Right lobe of liver (tissue), 6 donors: ENCODE measurements at regions not wholly inside any gene's neighbourhood (a gene's known extent, or its start where the extent isn't known, plus 50 kb on each side); places are given as distances from the start of the nearest gene placed in this dataset.

Experiments used
- ATAC-seq, 4 donors: fragments of 200-7000 bp; cut with Tn5 transposase; one replicate each; pipeline ENCODE4 v1.9.1; 2020; ENCODE audit warnings: mild to moderate bottlenecking in 4 of 4, moderate library complexity in 4 of 4
- DNase-seq, 3 donors: peaks; one replicate each; pipeline ENCODE4 v3.0.0-alpha.2; 2020
- H3K27ac ChIP-seq, 3 donors: fragments of 200-600 bp; one replicate each; pipeline ENCODE4 v1.8.0; 2022
- H3K27me3 ChIP-seq, 2 donors: fragments of 200-600 bp; one replicate each; pipeline ENCODE4 v1.8.0; 2022
- H3K36me3 ChIP-seq, 4 donors: fragments of 200-600 bp; sonication (generic) in 1 of 4; one replicate each; pipeline versions ENCODE4 v1.5.1 to v1.8.0; 2017 to 2022; ENCODE audit warnings: control low read depth in 1 of 4
- H3K4me1 ChIP-seq, 4 donors: fragments of 200-600 bp; sonication (generic) in 1 of 4; one replicate each; pipeline versions ENCODE4 v1.5.1 to v1.8.0; 2017 to 2022; ENCODE audit warnings: control low read depth in 1 of 4
- H3K4me3 ChIP-seq, 3 donors: fragments of 200-600 bp; one replicate each; pipeline ENCODE4 v1.8.0; 2022
- H3K9me3 ChIP-seq, 4 donors: fragments of 200-600 bp; sonication (generic) in 1 of 4; one replicate each; pipeline versions ENCODE4 v1.5.1 to v1.8.0; 2017 to 2022; ENCODE audit warnings: control low read depth in 1 of 4
- CTCF ChIP-seq, 4 donors: fragments of 200-600 bp in 3 of 4; fragments of 450-650 bp in 1 of 4; IDR thresholded peaks; one replicate each; pipeline versions ENCODE4 v1.5.1 to v1.8.0; 2016 to 2022; ENCODE audit warnings: antibody characterized with exemption in 4 of 4, mild to moderate bottlenecking in 2 of 4
- POLR2A ChIP-seq: fragments of 450-650 bp; IDR thresholded peaks from one replicate; pipeline ENCODE4 v1.6.1; 2017; ENCODE audit warnings: antibody characterized with exemption, mild to moderate bottlenecking
- WGBS: methylation state at CpG from one replicate; pipeline ENCODE4 v1.1.6; 2018; ENCODE audit warnings: low coverage, low lambda C conversion rate; ENCODE audit not compliant: insufficient coverage; ENCODE audit errors: missing lambda C conversion rate; 5-methylcytosine and 5-hydroxymethylcytosine counted together
- intact Hi-C, 2 donors: fragments of 100-400 bp; cut with DNase I; formaldehyde crosslinking; loops; one replicate each; pipeline versions ENCODE4 v1.11.2 to v1.14.1; 2022
- donor health status: DM: no; HTN: yes; CAD: no.
- donor health status: DM: no; HTN: no; CAD: no.
- donor health status: DM: no; HTN: no; CAD: no.
- donor health status: DM: no; HTN: yes; CAD: no.
- donor health status: DM: no; HTN: yes; CAD: no.

DNA sequence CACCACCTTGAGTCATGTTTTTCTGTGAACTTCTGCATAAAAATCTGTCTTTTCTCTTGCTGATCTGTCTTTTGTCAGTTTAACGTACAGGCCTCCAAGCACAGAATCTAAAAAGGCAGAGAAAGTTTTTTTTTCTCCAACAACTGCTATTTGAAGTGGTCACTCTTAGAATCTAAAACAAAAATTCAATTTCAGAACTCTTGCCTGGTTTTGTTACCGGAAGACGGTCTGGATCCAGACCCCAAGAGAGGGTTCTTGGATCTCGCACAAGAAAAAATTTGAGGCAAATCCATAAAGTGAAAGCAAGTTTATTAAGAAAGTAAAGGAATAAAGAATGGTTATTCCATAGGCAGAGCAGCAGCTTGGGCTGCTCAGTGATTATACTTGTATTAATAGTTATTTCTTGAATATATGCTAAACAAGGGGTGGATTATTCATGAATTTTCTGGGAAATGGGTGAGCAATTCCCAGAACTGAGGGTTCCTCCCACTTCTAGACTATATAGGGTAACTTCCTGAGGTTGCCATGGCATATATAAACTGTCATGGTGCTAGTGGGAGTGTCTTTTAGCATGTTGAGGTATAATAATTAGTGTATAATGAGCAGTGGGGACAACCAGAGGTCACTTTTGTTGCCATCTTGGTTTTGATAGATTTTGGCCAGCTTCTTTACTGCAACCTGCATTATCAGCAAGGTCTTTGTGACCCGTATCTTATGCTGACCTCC is 150.0 kb upstream of the PLEKHA5 start:
- intact Hi-C loops: no loop called here
- TF ChIP-seq POLR2A (no peak), CTCF (IDR thresholded peaks at IDR 0.05) (no peak)
- ATAC-seq (no peak), DNase-seq (no peak)
- Histone ChIP-seq H3K36me3 (no peaks in the 10 kb centered on the region), H3K27ac (no peak overlapping the region), H3K4me3 (no peak overlapping the region), H3K9me3 (no peaks in the 10 kb centered on the region), H3K4me1 (no peaks in the 10 kb centered on the region), H3K27me3 (no peaks in the 10 kb centered on the region)
- WGBS: 90% methylated on average over 5 of the region's 5 CpGs

DNA sequence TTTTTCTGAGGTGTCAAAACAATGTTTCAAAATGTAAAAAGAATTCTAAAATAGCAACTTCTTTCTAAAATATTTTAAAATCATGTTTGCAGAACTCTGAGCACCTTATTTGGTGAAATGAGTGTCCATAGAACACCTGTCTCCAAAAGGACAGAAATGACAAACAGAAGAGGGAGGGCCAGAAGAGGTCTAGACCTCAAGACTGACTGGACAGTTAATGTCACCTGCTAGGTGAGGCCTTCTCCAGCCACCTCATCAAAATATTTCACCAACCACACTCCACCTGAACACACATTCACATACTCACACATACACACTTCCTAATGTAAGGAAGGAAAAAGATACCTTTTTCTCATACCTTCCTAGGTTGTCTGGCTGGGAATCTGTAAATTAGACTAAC is 147.8 kb upstream of the PLEKHA5 start:
- ATAC-seq (no peak), DNase-seq (no peak)
- H3K27ac ChIP-seq: no peak overlapping the region
- H3K4me3 ChIP-seq: no peak overlapping the region
- intact Hi-C loops: no loop called here
- H3K4me1 ChIP-seq: no peaks in the 10 kb centered on the region
- no peaks in the 10 kb centered on the region for H3K27me3 ChIP-seq
- no peaks in the 10 kb centered on the region for H3K9me3 ChIP-seq
- no peaks in the 10 kb centered on the region for H3K36me3 ChIP-seq
- no peak for TF ChIP-seq POLR2A
- TF ChIP-seq CTCF (IDR thresholded peaks at IDR 0.05): no peak

DNA sequence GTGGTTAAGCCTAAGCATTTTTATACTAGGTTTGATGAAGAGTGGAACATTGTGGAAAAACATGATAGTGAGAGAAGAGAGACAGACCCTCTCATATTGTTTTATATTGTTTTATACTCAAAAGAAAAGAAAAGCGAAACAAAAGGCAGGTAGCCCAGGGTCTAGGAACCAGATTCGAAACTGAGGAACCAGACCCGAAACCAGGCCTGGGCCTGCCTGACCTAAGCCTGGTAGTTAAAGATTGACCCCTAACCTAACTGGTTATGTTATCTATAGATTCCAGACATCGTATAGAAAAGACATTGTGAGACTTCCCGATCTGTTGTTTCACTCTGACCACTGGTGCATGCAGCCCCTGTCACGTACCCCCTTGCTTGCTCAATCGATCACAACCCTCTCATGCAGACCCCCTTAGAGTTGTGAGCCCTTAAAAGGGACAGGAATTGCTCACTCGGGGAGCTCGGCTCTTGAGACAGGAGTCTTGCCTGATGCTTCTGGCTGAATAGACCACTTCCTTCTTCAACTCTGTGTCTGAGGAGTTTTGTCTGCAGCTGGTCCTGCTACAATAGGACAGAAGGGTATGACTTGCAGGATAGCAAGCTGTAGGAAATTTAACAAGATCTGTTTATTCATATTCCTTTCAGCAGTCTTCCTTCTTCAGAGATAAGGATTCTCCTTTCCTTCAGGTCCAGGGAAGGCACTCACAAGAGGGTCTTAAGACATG is 147.1 kb upstream of the PLEKHA5 start:
- H3K36me3 ChIP-seq: no peaks in the 10 kb centered on the region
- TF ChIP-seq CTCF (IDR thresholded peaks at IDR 0.05) (no peak), POLR2A (no peak)
- H3K9me3 ChIP-seq: no peaks in the 10 kb centered on the region
- ATAC-seq (no peak), DNase-seq (no peak)
- H3K4me1 ChIP-seq: no peaks in the 10 kb centered on the region
- intact Hi-C loops: no loop called here
- H3K27ac ChIP-seq: no peak overlapping the region
- no peaks in the 10 kb centered on the region for H3K27me3 ChIP-seq
- no peak overlapping the region for H3K4me3 ChIP-seq
- WGBS: 74% methylated on average over 7 of the region's 9 CpGs

DNA sequence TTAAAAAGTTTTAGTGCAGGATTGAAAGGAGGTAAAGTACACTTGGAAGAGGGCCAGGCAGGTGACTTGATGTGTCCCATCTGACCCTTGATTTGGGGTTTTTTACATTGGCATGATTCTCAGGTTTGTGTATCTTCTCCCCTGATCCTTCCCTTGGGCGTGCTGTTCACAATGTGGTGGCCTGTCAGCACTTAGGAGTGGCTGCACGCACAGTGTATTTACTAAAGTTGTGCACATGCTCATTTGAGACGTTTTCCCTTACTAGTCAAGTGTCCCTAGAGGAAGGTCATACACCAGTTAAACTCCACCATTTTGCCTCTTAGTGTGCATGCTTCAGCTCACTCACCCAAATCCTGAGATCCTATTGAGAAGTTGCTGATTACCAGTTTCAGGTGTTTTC is 145.7 kb upstream of the PLEKHA5 start:
- no peaks in the 10 kb centered on the region for H3K9me3 ChIP-seq
- H3K4me1 ChIP-seq: no peaks in the 10 kb centered on the region
- intact Hi-C loops: no loop called here
- H3K27me3 ChIP-seq: no peaks in the 10 kb centered on the region
- DNase-seq (no peak), ATAC-seq (no peak)
- no peaks in the 10 kb centered on the region for H3K36me3 ChIP-seq
- 14% methylated on average over 1 of the region's 3 CpGs for WGBS
- H3K4me3 ChIP-seq: no peak overlapping the region
- no peak for TF ChIP-seq CTCF (IDR thresholded peaks at IDR 0.05)
- no peak for TF ChIP-seq POLR2A
- H3K27ac ChIP-seq: no peak overlapping the region
